A549 (cell line): ENCODE measurements at regions not wholly inside any gene's neighbourhood (a gene's known extent, or its start where the extent isn't known, plus 50 kb on each side); places are given as distances from the start of the nearest gene placed in this dataset.

Source experiments
- BHLHE40 ChIP-seq: IDR thresholded peaks from 2 replicates; pipeline ENCODE4 v1.6.1; 2012; ENCODE audit warnings: low read depth, low read length, inconsistent platforms
- CTCF ChIP-seq: fragments of >200 bp; sonication (Bioruptor Twin); formaldehyde crosslinking; IDR thresholded peaks from 3 replicates; pipeline ENCODE4 v1.5.1; 2016
- HDAC2 ChIP-seq: fragments of 200-600 bp; sonication (generic); IDR thresholded peaks from 2 replicates; pipeline ENCODE4 v1.6.1; 2016
- HOXA7 ChIP-seq: fragments of 250-450 bp; sonication (Bioruptor Pico); IDR thresholded peaks from 2 replicates; pipeline ENCODE4 v1.5.0; 2020; ENCODE audit warnings: mild to moderate bottlenecking, moderate library complexity
- MAX ChIP-seq: IDR thresholded peaks from 2 replicates; pipeline ENCODE4 v1.6.1; 2012
- PHF8 ChIP-seq: fragments of 200-600 bp; sonication (generic); IDR thresholded peaks from 2 replicates; pipeline ENCODE4 v1.6.1; 2016; ENCODE audit warnings: low read depth, mild to moderate bottlenecking, antibody characterized with exemption, moderate library complexity, borderline replicate concordance
- POLR2A ChIP-seq: IDR thresholded peaks from 2 replicates; pipeline ENCODE4 v1.6.1; 2012; ENCODE audit warnings: mild to moderate bottlenecking, low read length
- RAD21 ChIP-seq, 2 experiments: fragments of >200 bp in 1 of 2; sonication (Bioruptor Twin) in 1 of 2; formaldehyde crosslinking in 1 of 2; IDR thresholded peaks in 1 of 2; conservative IDR thresholded peaks in 1 of 2; 2 replicates in 1 of 2; 3 replicates in 1 of 2; pipeline ENCODE4 v1.6.1; 2012 to 2018; ENCODE audit warnings: inconsistent platforms in 1 of 2
- SMC3 ChIP-seq: fragments of >200 bp; sonication (Bioruptor Twin); formaldehyde crosslinking; IDR thresholded peaks from 3 replicates; pipeline ENCODE4 v1.6.1; 2018; ENCODE audit warnings: inconsistent platforms
- TFCP2L1 ChIP-seq: fragments of 250-450 bp; sonication (Bioruptor Pico); IDR thresholded peaks from 2 replicates; pipeline ENCODE4 v1.5.0; 2021; ENCODE audit warnings: mild to moderate bottlenecking
- USF2 ChIP-seq: fragments of 450-650 bp; IDR thresholded peaks from 2 replicates; pipeline ENCODE4 v1.6.1; 2014; ENCODE audit warnings: antibody characterized with exemption
- ZSCAN20 ChIP-seq: fragments of 250-450 bp; sonication (Bioruptor Pico); IDR thresholded peaks from 2 replicates; pipeline ENCODE4 v1.8.0; 2022; ENCODE audit warnings: mild to moderate bottlenecking, moderate library complexity

- no peak for TF ChIP-seq CTCF
- TF ChIP-seq HOXA7: no peak
- no peak for TF ChIP-seq BHLHE40
- no peak for TF ChIP-seq TFCP2L1 (CRISPR knock-in tag)
- TF ChIP-seq HDAC2: no peak
- no peak for TF ChIP-seq RAD21 (conservative IDR thresholded peaks at IDR 0.05 in 1 of 2, IDR thresholded peaks at IDR 0.05 in 1 of 2)
- no peak for TF ChIP-seq SMC3
- no peak for TF ChIP-seq MAX
- no peak for TF ChIP-seq POLR2A
- no peak for TF ChIP-seq USF2
- TF ChIP-seq ZSCAN20 (CRISPR knock-in tag): no peak
- no peak for TF ChIP-seq PHF8
Measured at GRCh38 chrX:39161611-39162255, 360.5 kb downstream of the MID1IP1 start.
